ENCODE measurements at regions not wholly inside any gene's neighbourhood (a gene's known extent, or its start where the extent isn't known, plus 50 kb on each side); places are given as distances from the start of the nearest gene placed in this dataset.

- Histone ChIP-seq H3K9me3 (no peaks in the 10 kb centered on the region), H3K4me1 (no peaks in the 10 kb centered on the region), H3K27me3 (no peaks in the 10 kb centered on the region), H3K4me3 (no peak overlapping the region), H3K27ac (replicated peaks in 1 of 4) (no peak overlapping the region), H3K36me3 (no peaks in the 10 kb centered on the region)
- intact Hi-C loops (cut with DNase I), result no loop called here
- TF ChIP-seq, protein P1, sequence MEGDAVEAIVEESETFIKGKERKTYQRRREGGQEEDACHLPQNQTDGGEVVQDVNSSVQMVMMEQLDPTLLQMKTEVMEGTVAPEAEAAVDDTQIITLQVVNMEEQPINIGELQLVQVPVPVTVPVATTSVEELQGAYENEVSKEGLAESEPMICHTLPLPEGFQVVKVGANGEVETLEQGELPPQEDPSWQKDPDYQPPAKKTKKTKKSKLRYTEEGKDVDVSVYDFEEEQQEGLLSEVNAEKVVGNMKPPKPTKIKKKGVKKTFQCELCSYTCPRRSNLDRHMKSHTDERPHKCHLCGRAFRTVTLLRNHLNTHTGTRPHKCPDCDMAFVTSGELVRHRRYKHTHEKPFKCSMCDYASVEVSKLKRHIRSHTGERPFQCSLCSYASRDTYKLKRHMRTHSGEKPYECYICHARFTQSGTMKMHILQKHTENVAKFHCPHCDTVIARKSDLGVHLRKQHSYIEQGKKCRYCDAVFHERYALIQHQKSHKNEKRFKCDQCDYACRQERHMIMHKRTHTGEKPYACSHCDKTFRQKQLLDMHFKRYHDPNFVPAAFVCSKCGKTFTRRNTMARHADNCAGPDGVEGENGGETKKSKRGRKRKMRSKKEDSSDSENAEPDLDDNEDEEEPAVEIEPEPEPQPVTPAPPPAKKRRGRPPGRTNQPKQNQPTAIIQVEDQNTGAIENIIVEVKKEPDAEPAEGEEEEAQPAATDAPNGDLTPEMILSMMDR (IDR thresholded peaks at IDR 0.05), result no peak
- TF ChIP-seq POLR2A (IDR thresholded peaks at IDR 0.05; ENCODE audit: low read depth), result no peak
- TF ChIP-seq EP300 (IDR thresholded peaks at IDR 0.05), result no peak
- TF ChIP-seq POLR2AphosphoS5 (IDR thresholded peaks at IDR 0.05), result no peak
- DNase-seq (ENCODE audit: extremely low spot score), result no peak
- WGBS, result 50% methylated on average over 9 of the region's 9 CpGs
These were observed 559.0 kb upstream of the PLXNA2 start for GRCh38 chr1:208803011-208803811.

GRCh38 chr1:208807446-208808127, 563.4 kb upstream of the PLXNA2 start:
- no peak overlapping the region for H3K27ac ChIP-seq (replicated peaks in 1 of 4)
- no peaks in the 10 kb centered on the region for H3K36me3 ChIP-seq
- H3K4me1 ChIP-seq, result no peaks in the 10 kb centered on the region
- no peaks in the 10 kb centered on the region for H3K9me3 ChIP-seq
- intact Hi-C loops (cut with DNase I), result no loop called here
- no peak overlapping the region for H3K4me3 ChIP-seq
- TF ChIP-seq EP300 (IDR thresholded peaks at IDR 0.05) (no peak), POLR2AphosphoS5 (IDR thresholded peaks at IDR 0.05) (no peak), POLR2A (IDR thresholded peaks at IDR 0.05; ENCODE audit: low read depth) (no peak)
- TF ChIP-seq, protein P1 (IDR thresholded peaks at IDR 0.05), result no peak
- H3K27me3 ChIP-seq, result no peaks in the 10 kb centered on the region
- 61% methylated on average over 4 of the region's 4 CpGs for WGBS
- no peak for DNase-seq (ENCODE audit: extremely low spot score)

- Histone ChIP-seq H3K36me3 (no peaks in the 10 kb centered on the region), H3K27me3 (no peaks in the 10 kb centered on the region), H3K4me1 (no peaks in the 10 kb centered on the region), H3K4me3 (no peak overlapping the region), H3K27ac (replicated peaks in 1 of 4) (no peak overlapping the region), H3K9me3 (no peaks in the 10 kb centered on the region)
- intact Hi-C loops (cut with DNase I), result no loop called here
- no peak for DNase-seq (ENCODE audit: extremely low spot score)
- TF ChIP-seq POLR2A (IDR thresholded peaks at IDR 0.05; ENCODE audit: low read depth), result no peak
- no peak for TF ChIP-seq EP300 (IDR thresholded peaks at IDR 0.05)
- TF ChIP-seq POLR2AphosphoS5 (IDR thresholded peaks at IDR 0.05), result no peak
- WGBS, result 97% methylated on average over 1 of the region's 1 CpG
These were observed 564.1 kb upstream of the PLXNA2 start for GRCh38 chr1:208808301-208808700.

DNA sequence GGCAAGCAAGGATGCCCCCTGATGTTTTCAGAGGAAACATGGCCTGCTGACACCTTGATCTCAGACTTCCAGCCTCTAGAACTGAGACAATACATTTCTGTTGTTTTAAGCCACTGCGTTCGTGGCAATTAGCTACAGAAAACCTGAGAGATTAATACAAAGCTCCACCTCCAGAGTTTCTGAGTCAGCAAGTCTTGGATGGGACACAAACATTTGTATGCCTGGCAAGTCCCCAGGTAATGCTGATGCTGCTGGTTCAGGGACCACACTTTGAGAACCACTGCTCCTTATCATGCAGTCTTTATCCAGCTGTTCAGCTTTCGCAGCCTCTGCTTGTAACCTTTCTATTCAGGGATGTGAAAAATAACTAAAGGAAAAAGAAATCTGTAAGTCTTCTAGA, 565.7 kb upstream of the PLXNA2 start:
- intact Hi-C loops (cut with DNase I), result no loop called here

More for the DNA sequence above, 565.7 kb upstream of the PLXNA2 start:
- TF ChIP-seq POLR2AphosphoS5 (IDR thresholded peaks at IDR 0.05), result no peak
- TF ChIP-seq POLR2A (IDR thresholded peaks at IDR 0.05; ENCODE audit: low read depth), result no peak
- TF ChIP-seq EP300 (IDR thresholded peaks at IDR 0.05), result no peak
- TF ChIP-seq, protein P1 (IDR thresholded peaks at IDR 0.05), result no peak
- no peak for DNase-seq (ENCODE audit: extremely low spot score)
- Histone ChIP-seq H3K4me3 (no peak overlapping the region), H3K27ac (replicated peaks in 1 of 4) (no peak overlapping the region), H3K27me3 (no peaks in the 10 kb centered on the region), H3K4me1 (no peaks in the 10 kb centered on the region), H3K36me3 (no peaks in the 10 kb centered on the region), H3K9me3 (no peaks in the 10 kb centered on the region)
- WGBS, result 74% methylated on average over 3 of the region's 3 CpGs
